ENCODE measurements at regions not wholly inside any gene's neighbourhood (a gene's known extent, or its start where the extent isn't known, plus 50 kb on each side); places are given as distances from the start of the nearest gene placed in this dataset.
A peak's percentile ranks its signal among the peaks of the same experiment; 100 is the strongest.

DNA sequence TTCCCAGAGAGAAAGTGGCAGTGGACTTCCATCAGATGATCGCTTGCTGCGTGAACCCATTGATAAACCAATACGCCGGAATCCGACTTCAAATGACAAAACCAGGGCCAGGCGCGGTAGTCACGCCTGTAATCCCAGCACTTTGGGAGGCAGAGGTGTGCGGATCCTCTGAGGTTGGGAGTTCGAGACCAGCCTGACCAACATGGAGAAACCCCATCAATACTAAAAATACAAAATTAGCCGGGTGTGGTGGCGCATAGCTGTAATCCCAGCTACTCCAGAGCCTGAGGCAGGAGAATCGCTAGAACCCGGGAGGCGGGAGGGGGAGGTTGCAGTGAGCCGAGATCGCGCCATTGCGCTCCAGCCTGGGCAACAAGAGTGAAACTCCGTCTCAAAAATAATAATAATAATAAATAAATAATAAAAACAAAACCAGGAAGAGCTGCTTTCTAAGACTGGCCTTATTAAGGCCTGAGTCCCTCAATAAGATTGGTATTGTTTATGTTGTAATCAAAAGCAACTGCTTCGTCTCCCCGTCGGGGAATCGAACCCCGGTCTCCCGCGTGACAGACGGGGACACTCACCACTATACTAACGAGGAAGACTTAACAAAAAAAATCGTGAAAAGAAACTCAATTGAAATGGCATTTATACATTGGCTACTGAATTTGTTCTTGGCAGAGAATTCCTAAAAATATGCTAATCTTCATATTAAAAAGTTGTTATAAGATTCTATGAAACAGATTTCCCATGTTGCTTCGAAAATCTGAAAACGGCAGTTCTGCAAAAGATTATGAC lies 110.2 kb upstream of the ZNF184 start:
- ATAC-seq (no peak), DNase-seq (peak in 1 of 6 donors; percentile 34), FAIRE-seq (no peak)
- WGBS, 2 donors = 13 to 17% methylated on average over 32 of the region's 32 CpGs
- no peaks in the 10 kb centered on the region for H3K36me3 ChIP-seq
- no peak overlapping the region for H3K4me3 ChIP-seq
- H3K27me3 ChIP-seq = peaks cover 6 to 62% (median 10%) of the 10 kb centered on the region in 4 donors
- no peak overlapping the region for H3K27ac ChIP-seq
- TF ChIP-seq, protein P1, sequence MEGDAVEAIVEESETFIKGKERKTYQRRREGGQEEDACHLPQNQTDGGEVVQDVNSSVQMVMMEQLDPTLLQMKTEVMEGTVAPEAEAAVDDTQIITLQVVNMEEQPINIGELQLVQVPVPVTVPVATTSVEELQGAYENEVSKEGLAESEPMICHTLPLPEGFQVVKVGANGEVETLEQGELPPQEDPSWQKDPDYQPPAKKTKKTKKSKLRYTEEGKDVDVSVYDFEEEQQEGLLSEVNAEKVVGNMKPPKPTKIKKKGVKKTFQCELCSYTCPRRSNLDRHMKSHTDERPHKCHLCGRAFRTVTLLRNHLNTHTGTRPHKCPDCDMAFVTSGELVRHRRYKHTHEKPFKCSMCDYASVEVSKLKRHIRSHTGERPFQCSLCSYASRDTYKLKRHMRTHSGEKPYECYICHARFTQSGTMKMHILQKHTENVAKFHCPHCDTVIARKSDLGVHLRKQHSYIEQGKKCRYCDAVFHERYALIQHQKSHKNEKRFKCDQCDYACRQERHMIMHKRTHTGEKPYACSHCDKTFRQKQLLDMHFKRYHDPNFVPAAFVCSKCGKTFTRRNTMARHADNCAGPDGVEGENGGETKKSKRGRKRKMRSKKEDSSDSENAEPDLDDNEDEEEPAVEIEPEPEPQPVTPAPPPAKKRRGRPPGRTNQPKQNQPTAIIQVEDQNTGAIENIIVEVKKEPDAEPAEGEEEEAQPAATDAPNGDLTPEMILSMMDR (IDR thresholded peaks at IDR 0.05) = no peak
- no peaks in the 10 kb centered on the region for H3K4me1 ChIP-seq
- no peaks in the 10 kb centered on the region for H3K9me3 ChIP-seq
- intact Hi-C loops (cut with DNase I) = no loop called here

DNA sequence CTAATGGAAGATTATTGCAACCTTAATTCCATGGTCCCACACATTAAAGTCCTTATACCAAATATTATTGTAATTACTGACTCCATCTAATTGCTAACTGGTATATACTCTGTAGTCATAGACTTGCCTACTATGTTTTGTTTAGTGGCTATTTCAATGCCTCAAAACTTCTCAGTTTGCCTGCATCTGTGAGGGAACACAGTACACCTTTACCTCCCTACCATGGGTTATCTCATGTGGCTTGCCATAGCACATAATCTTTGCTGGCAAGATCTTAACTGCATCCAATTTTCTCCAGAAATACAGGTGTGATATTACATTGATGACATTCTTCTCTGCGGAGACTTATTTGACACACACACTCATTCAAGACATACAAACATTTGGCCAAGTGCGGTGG lies 107.1 kb upstream of the ZNF184 start:
- Histone ChIP-seq H3K27me3 (peaks cover 7 to 43% (median 13%) of the 10 kb centered on the region in 4 donors), H3K4me1 (no peaks in the 10 kb centered on the region), H3K27ac (no peak overlapping the region), H3K4me3 (no peak overlapping the region), H3K36me3 (no peaks in the 10 kb centered on the region), H3K9me3 (no peaks in the 10 kb centered on the region)
- DNase-seq = no peak
- TF ChIP-seq, protein P1 (IDR thresholded peaks at IDR 0.05) = no peak
- no peak for ATAC-seq
- WGBS, 2 donors = 78 to 80% methylated on average over 2 of the region's 2 CpGs
- intact Hi-C loops (cut with DNase I) = no loop called here
- no peak for FAIRE-seq

DNA sequence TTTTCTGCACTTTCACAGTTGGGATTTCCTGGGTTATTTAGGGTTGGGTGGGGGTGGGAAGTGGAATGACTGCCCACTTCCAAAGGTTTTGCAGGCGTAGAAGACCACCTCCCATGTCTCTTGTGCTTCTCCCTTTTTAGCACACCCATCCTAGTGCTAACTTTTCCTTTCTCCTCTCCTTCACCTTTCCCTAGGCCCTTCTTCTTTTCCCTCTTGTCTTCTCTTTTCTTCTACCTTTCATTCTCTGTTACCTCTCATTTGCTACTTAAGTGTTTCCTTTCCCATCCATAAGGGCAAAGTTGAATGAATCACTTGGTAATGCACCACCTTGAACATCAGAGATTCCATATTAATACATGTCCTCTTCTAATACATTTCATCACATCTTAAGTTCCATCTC lies 105.0 kb upstream of the ZNF184 start:
- no peak overlapping the region for H3K4me3 ChIP-seq
- intact Hi-C loops (cut with DNase I) = no loop called here
- FAIRE-seq = no peak

DNA sequence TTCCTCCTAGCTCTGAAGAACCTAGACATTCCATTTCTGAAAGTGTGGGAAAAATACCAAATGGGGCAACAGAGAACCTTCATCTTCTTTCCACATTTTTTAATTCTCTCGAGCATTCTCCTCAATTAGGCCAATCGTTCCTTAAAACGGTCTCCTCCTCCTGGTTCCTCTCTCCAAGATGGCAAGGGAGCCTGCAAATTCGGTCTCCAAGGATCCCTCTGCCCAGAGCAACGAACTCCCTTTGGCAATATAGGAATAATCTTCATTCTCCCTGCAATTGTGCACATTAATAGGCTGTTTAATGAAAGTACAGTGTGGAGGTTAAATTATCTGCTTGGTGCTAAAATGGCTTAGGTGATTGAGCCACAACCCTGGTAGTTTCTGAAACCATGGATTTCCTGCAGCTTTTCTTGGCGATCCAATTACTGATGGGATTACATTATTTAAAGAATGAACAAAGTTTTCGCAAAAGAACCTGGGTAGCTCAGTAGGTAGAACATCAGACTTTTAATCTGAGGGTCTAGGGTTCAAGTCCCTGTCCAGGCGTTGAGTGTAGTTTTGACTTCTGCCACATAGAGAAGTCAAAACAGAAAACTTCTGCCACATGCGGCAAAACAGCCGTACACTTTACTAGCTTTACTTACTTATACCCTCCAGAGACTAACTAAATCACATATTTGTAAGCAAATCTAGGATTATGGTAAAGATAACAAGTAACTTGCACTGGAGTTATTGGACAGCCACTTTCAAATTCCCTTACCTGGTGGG lies 102.9 kb upstream of the ZNF184 start:
- H3K27me3 ChIP-seq = peaks cover 0 to 16% (median 4%) of the 10 kb centered on the region in 4 donors
- no peaks in the 10 kb centered on the region for H3K4me1 ChIP-seq
- DNase-seq = no peak
- no peaks in the 10 kb centered on the region for H3K36me3 ChIP-seq
- intact Hi-C loops (cut with DNase I) = no loop called here
- TF ChIP-seq, protein P1 (IDR thresholded peaks at IDR 0.05) = no peak
- H3K4me3 ChIP-seq = no peak overlapping the region
- WGBS, 2 donors = 53 to 60% methylated on average over 10 of the region's 10 CpGs
- ATAC-seq = no peak
- H3K9me3 ChIP-seq = no peaks in the 10 kb centered on the region
- H3K27ac ChIP-seq = no peak overlapping the region
- no peak for FAIRE-seq

More for the DNA sequence above, 105.0 kb upstream of the ZNF184 start:
- no peaks in the 10 kb centered on the region for H3K9me3 ChIP-seq
- ATAC-seq (no peak), DNase-seq (no peak)
- H3K4me1 ChIP-seq = no peaks in the 10 kb centered on the region
- H3K27me3 ChIP-seq = peaks cover 0 to 23% (median 7%) of the 10 kb centered on the region in 4 donors
- TF ChIP-seq, protein P1 (IDR thresholded peaks at IDR 0.05) = no peak
- no peaks in the 10 kb centered on the region for H3K36me3 ChIP-seq
- no peak overlapping the region for H3K27ac ChIP-seq
- WGBS, 2 donors = 33 to 65% methylated on average over 1 of the region's 1 CpG

All from pancreas (tissue), 10 donors.